ACC112 (cell line): ENCODE measurements at regions not wholly inside any gene's neighbourhood (a gene's known extent, or its start where the extent isn't known, plus 50 kb on each side); places are given as distances from the start of the nearest gene placed in this dataset.

Experiments
- H2AFZ ChIP-seq: fragments of 200-600 bp; sonication (generic); one replicate; pipeline ENCODE4 v1.6.0; 2017; ENCODE audit warnings: antibody characterized with exemption, low read length; ENCODE audit not compliant: unreplicated experiment
- H3K27ac ChIP-seq: fragments of 200-600 bp; sonication (generic); 2 replicates; pipeline ENCODE4 v1.5.1; 2014; ENCODE audit warnings: low read depth, mild to moderate bottlenecking, antibody characterized with exemption, low read length, moderate library complexity
- H3K27me3 ChIP-seq: fragments of 200-600 bp; sonication (generic); 2 replicates; pipeline ENCODE4 v1.6.1; 2014; ENCODE audit warnings: mild to moderate bottlenecking, antibody characterized with exemption, low read length, moderate library complexity, mixed read lengths; ENCODE audit not compliant: insufficient read depth
- H3K36me3 ChIP-seq: fragments of 200-600 bp; sonication (generic); 2 replicates; pipeline ENCODE4 v1.6.1; 2016; ENCODE audit warnings: mild to moderate bottlenecking, antibody characterized with exemption, low read length, moderate library complexity, mixed read lengths; ENCODE audit not compliant: insufficient read depth
- H3K4me1 ChIP-seq: fragments of 200-600 bp; sonication (generic); one replicate; pipeline ENCODE4 v1.6.1; 2016; ENCODE audit warnings: low read length, mixed read lengths; ENCODE audit not compliant: insufficient read depth, unreplicated experiment, control insufficient read depth
- H3K4me3 ChIP-seq: fragments of 200-600 bp; sonication (generic); 2 replicates; pipeline ENCODE4 v1.5.1; 2014; ENCODE audit warnings: mild to moderate bottlenecking, low read depth, low read length
- H3K79me2 ChIP-seq: fragments of 200-600 bp; sonication (generic); one replicate; pipeline ENCODE4 v1.6.0; 2016; ENCODE audit warnings: low read length; ENCODE audit not compliant: control insufficient read depth, unreplicated experiment, insufficient read depth

DNA sequence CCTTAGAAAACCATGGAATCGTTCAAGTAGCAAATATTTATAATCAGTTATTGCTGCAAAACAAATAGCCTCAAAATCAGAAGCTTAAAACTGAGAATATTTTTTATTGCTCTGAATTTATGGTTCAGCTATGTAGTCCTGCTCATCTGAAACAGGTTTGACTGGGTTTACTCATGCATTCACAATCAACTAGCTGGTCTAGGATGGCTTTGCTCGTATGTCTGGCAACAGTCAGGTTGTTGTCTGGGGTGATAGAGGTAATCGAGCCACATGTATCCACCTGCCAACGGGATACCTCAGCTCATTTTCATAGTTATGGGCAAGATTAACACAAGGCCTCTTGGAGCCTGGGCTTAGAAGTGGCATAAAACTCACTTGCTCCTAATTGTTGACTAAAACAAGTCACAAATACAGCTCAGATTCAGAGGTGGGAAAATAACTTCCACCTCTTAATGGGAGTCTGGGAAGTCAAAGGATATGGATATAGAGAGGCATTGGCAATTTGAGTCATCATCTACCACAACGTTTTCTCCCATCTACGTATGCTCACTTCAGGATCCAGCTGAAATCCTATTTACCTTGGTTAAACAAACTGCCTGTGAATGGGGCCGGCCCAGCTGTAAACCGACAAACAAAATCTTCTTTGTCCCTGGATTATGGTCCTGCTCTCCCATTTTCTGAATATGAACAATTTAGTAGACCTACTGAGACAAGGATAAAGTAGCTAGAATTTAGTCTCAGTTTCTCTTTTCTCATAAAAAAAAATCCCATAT is 54.5 kb upstream of the TENT5A start:
- Histone ChIP-seq H3K27ac (no peak overlapping the region), H3K36me3 (no peaks in the 10 kb centered on the region), H3K4me3 (no peak overlapping the region), H3K4me1 (peaks cover 2% of the 10 kb centered on the region), H3K79me2 (no peaks in the 10 kb centered on the region), H2AFZ (no peak overlapping the region), H3K27me3 (no peaks in the 10 kb centered on the region)

GRCh38 chr6:81802356-81802755 is 49.9 kb upstream of the TENT5A start:
- Histone ChIP-seq H3K4me1 (no peaks in the 10 kb centered on the region), H3K27ac (no peak overlapping the region), H3K36me3 (no peaks in the 10 kb centered on the region), H3K27me3 (no peaks in the 10 kb centered on the region), H2AFZ (no peak overlapping the region), H3K79me2 (no peaks in the 10 kb centered on the region), H3K4me3 (no peak overlapping the region)
